Esophagus muscularis mucosa (tissue), 3 donors: ENCODE measurements at regions not wholly inside any gene's neighbourhood (a gene's known extent, or its start where the extent isn't known, plus 50 kb on each side); places are given as distances from the start of the nearest gene placed in this dataset.

Source experiments
- CTCF ChIP-seq, 3 experiments: fragments of 200-600 bp in 2 of 3; fragments of 450-650 bp in 1 of 3; sonication (generic) in 2 of 3; IDR thresholded peaks; one replicate each; pipeline ENCODE4 v1.5.1; 2017 to 2019; ENCODE audit warnings: antibody characterized with exemption in 3 of 3, mild to moderate bottlenecking in 2 of 3, moderate library complexity in 1 of 3
- POLR2A ChIP-seq: fragments of 450-650 bp; IDR thresholded peaks from one replicate; pipeline ENCODE4 v1.6.1; 2017; ENCODE audit warnings: antibody characterized with exemption, moderate library complexity, mild to moderate bottlenecking, low read depth

GRCh38 chr18:6616981-6617380 is 112.5 kb upstream of the ARHGAP28 start:
- TF ChIP-seq POLR2A (no peak), CTCF (IDR thresholded peaks at IDR 0.05) (no peak)
